ENCODE measurements at regions not wholly inside any gene's neighbourhood (a gene's known extent, or its start where the extent isn't known, plus 50 kb on each side); places are given as distances from the start of the nearest gene placed in this dataset.
"Not testable (repeated sequence)": the region's sequence is repeated elsewhere in the genome, so short reads cannot be mapped to it uniquely, and the experiment has no call there.

DNA sequence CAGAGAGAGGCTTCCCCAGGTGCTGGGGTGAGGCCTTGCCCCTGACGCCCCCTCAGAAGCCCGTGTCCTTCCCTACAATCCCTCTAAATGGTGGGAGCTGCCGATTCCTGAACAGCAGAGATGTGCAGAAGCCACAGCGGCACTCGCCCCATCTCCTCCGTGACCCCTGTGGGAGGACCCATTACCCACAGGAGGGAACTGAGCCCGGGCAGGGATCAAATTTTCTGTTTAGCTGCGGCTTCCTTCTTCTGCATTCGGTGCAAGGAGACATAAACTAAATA is 181.2 kb upstream of the RAB6C start:
- Mint-ChIP-seq H3K9me3 (ENCODE audit: low read depth) (no peaks in the 10 kb centered on the region), H3K27me3 (no peaks in the 10 kb centered on the region), H3K4me1 (ENCODE audit: low read depth) (no peaks in the 10 kb centered on the region), H3K27ac (no peak overlapping the region), H3K4me3 (no peak overlapping the region), H3K36me3 (no peaks in the 10 kb centered on the region)

DNA sequence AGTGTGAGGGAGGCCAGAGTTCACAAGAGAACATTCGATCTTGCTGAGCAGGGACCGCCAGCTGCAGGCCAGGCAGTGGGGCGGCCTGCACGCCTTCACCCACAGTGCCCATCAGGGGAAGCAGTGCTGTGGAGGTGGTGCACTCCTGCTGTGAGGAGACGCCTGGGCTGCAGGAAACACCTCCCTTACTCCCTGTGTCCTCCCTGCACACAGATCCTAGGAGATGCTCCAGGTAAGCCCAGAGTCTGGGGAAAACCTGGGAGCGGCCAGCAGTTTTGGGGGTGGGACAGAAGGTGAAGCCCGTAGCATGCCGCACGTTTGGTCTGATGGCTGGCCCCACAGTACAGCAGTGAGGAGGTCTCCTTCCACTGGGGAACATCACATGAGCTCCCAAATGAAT is 180.8 kb upstream of the RAB6C start:
- Mint-ChIP-seq H3K9me3 (ENCODE audit: low read depth) (no peaks in the 10 kb centered on the region), H3K27ac (no peak overlapping the region), H3K27me3 (no peaks in the 10 kb centered on the region), H3K4me3 (no peak overlapping the region), H3K36me3 (no peaks in the 10 kb centered on the region), H3K4me1 (ENCODE audit: low read depth) (no peaks in the 10 kb centered on the region)

DNA sequence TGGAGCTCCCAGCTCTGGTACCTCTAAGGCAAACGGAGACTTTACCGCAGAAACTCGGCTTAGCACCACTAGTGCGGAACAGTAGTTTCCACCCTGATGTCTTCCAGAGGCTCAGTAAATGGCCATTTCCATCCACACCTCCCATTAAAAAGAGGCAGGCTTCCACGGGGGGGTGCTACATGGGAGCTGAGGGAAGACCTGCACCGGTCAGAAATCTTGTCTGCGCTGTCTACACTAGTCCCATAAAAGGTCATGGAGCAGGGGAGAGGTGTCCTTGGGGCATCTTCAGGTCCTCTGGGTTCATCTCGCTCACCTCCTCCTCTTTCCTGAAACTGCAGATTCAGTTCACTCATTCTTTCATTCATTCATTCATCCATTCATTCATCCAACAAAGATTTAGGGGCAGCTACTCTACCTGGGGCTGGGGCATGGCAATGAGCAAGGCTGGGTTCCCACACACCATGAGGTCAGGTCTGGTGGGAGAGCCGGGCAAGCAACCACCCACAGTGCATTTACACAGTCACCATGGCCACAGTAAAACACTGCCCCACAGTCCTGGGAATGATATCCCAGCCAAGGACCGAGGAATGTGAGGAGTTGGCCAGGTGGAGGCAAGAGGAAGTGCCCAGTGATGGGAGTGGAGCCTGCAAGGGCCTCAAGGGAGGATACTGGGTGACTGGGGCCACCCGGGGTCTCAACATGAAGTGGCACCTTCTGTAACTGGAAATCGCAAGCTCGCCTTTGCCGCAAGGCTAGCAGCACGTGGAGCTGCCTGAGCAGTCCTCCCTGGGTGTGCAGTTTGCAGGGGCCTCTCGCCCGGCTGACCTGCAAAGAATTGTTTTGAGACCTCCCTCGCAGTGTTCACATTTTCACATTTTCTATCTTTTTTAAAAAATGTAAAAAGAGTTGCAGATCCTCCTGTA is 180.2 kb upstream of the RAB6C start:
- no peaks in the 10 kb centered on the region for H3K36me3 Mint-ChIP-seq
- no peak overlapping the region for H3K4me3 Mint-ChIP-seq
- H3K4me1 Mint-ChIP-seq (ENCODE audit: low read depth), result no peaks in the 10 kb centered on the region

DNA sequence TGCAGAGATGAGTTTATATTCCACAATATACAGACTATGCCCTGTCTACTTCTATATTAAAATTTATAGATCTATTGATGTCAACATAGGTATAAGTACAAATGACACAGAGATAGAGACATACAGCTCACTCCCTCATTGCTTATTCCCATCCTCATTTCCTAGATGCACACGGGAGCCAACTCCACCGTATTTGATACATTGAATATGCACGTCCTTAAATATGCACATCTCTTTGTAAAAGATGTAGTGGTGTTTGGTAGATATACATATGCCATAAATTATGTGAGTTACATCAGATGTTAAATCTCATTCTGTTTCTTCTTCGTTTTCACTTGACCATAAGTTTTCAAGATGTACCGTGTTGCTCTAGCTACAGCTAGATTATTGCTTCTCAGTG is 179.2 kb upstream of the RAB6C start:
- Mint-ChIP-seq H3K27ac (no peak overlapping the region), H3K4me1 (ENCODE audit: low read depth) (no peaks in the 10 kb centered on the region), H3K36me3 (no peaks in the 10 kb centered on the region), H3K9me3 (ENCODE audit: low read depth) (no peaks in the 10 kb centered on the region), H3K27me3 (no peaks in the 10 kb centered on the region), H3K4me3 (no peak overlapping the region)

More for the DNA sequence above, 180.2 kb upstream of the RAB6C start:
- no peak overlapping the region for H3K27ac Mint-ChIP-seq
- no peaks in the 10 kb centered on the region for H3K9me3 Mint-ChIP-seq (ENCODE audit: low read depth)
- H3K27me3 Mint-ChIP-seq, result no peaks in the 10 kb centered on the region

DNA sequence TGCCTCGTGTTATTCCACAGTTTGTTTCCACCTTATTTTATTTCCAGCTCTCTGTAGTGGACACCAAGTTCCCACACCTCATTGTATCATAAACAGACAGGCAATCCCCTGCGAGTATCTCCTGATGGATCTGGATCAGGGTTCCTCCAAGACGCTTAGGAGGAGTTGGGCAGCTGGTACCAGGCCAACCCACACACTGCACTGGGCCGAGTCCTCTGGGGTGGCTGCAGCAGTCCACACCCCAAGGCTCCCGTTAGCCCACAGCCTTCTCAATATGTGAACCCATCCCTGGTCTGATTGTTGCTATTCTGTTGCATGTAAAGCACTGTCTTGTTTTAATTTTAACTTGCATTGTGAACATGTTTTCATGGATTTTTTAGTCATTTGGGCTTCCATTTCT is 178.8 kb upstream of the RAB6C start:
- no peak overlapping the region for H3K27ac Mint-ChIP-seq
- H3K36me3 Mint-ChIP-seq, result no peaks in the 10 kb centered on the region
- H3K27me3 Mint-ChIP-seq, result no peaks in the 10 kb centered on the region
- no peaks in the 10 kb centered on the region for H3K9me3 Mint-ChIP-seq (ENCODE audit: low read depth)
- no peak overlapping the region for H3K4me3 Mint-ChIP-seq
- no peaks in the 10 kb centered on the region for H3K4me1 Mint-ChIP-seq (ENCODE audit: low read depth)

DNA sequence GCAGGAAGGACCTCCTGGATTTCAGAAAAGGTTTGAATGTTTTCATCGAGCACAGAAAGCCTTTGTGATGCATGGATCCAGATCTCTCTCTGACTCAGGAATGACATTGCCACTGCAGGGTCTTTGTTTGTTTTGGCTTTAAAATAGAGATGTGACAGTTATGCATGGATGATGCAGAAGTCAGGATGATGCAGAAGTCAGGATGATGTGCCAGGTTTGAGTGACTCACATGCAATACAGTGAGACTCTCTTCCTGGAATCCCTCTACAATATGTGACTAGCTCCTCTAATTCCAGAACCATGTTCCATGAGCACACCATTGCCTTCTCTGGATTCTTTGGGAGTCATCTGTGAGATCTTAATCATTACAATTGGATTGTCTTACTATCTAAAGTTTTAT is 177.9 kb upstream of the RAB6C start:
- Mint-ChIP-seq H3K9me3 (ENCODE audit: low read depth) (no peaks in the 10 kb centered on the region), H3K4me3 (no peak overlapping the region), H3K4me1 (ENCODE audit: low read depth) (no peaks in the 10 kb centered on the region), H3K27ac (no peak overlapping the region), H3K27me3 (no peaks in the 10 kb centered on the region), H3K36me3 (no peaks in the 10 kb centered on the region)

DNA sequence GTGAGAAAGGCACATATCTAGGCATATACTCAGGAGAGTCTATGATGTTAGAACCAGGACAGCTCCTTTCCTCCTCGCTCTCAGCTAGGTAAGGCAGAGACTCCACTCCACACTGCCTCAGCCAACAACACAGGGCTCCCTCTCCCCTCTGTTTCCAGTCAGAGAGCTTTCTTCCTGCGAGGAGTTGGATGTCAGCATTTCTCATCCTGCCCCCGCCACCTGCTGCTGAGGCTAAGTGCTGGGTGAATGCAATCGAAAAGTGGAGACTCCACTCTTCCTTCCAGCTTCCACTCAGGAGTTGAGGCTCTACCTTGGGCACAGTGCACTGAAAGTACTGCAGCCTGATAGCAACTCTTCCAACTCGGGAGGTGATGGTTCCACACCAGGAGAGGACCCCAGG is 177.2 kb upstream of the RAB6C start:
- H3K36me3 Mint-ChIP-seq, result no peaks in the 10 kb centered on the region
- no peaks in the 10 kb centered on the region for H3K27me3 Mint-ChIP-seq
- H3K9me3 Mint-ChIP-seq (ENCODE audit: low read depth), result no peaks in the 10 kb centered on the region
- H3K27ac Mint-ChIP-seq, result no peak overlapping the region
- no peak overlapping the region for H3K4me3 Mint-ChIP-seq
- no peaks in the 10 kb centered on the region for H3K4me1 Mint-ChIP-seq (ENCODE audit: low read depth)

DNA sequence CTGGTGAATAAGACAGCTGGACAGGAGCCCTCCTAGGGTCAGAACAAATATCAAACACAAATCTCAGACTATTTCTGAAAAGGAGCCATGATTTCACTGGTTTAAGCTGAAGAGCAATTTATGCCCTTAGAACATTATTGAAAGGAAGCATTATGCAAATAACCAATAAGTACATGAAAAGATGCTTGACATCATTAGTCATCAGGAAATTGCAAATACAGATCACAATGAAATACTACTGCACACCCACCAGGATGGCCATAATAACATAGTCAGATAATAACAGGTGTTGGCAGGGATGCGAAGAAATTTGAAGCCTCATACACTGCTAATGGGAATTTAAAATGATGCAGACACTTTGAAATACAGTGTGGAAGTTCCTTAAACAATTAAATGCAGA is 176.4 kb upstream of the RAB6C start:
- H3K27me3 Mint-ChIP-seq, result no peaks in the 10 kb centered on the region

DNA sequence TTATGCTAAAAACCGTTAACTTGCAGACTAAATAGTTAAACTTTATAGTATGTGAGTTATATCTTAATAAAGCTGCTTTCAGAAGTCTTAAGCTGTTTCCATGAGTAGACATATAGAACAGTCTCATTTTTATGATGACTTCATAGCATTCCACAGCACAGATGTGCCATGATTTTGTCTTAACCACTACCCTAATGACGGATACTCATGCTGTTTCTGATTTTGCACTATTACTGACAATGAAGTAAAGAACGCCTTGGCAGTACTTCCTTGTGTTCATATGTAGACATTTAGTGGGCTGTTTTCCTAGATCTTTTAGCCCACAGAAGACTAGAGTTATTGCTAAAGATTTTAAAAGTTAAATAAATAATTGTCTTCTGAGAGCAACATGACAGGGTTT is 175.6 kb upstream of the RAB6C start:
- Mint-ChIP-seq H3K36me3 (no peaks in the 10 kb centered on the region), H3K27me3 (no peaks in the 10 kb centered on the region), H3K4me3 (no peak overlapping the region), H3K4me1 (ENCODE audit: low read depth) (no peaks in the 10 kb centered on the region), H3K9me3 (ENCODE audit: low read depth) (no peaks in the 10 kb centered on the region), H3K27ac (no peak overlapping the region)

More for the DNA sequence above, 176.4 kb upstream of the RAB6C start:
- no peaks in the 10 kb centered on the region for H3K9me3 Mint-ChIP-seq (ENCODE audit: low read depth)
- no peak overlapping the region for H3K27ac Mint-ChIP-seq
- no peaks in the 10 kb centered on the region for H3K36me3 Mint-ChIP-seq
- H3K4me1 Mint-ChIP-seq (ENCODE audit: low read depth), result no peaks in the 10 kb centered on the region
- H3K4me3 Mint-ChIP-seq, result no peak overlapping the region

DNA sequence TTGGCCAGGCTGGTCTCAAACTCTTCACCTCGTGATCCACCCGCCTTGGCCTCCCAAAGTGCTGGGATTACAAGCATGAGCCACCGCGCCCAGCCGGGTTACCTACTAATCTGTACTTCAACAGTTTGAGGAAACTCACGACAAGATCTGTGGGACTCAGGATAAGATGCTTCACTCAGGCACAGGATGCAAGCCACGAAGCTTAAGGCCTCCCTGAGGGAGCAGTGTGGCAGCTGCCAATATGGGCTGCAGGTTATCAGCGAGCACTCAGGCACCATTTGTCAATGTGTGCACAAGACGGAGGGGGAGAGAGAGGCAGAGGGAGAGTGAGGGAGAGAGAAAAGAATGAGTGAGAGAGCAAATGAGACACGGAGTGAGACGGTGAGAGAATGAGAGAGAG is 173.6 kb upstream of the RAB6C start:
- H3K4me1 Mint-ChIP-seq (ENCODE audit: low read depth), result no peaks in the 10 kb centered on the region
- peaks cover 3% of the 10 kb centered on the region for H3K27me3 Mint-ChIP-seq
- H3K4me3 Mint-ChIP-seq, result no peak overlapping the region
- no peak overlapping the region for H3K27ac Mint-ChIP-seq
- H3K9me3 Mint-ChIP-seq (ENCODE audit: low read depth), result no peaks in the 10 kb centered on the region
- no peaks in the 10 kb centered on the region for H3K36me3 Mint-ChIP-seq

DNA sequence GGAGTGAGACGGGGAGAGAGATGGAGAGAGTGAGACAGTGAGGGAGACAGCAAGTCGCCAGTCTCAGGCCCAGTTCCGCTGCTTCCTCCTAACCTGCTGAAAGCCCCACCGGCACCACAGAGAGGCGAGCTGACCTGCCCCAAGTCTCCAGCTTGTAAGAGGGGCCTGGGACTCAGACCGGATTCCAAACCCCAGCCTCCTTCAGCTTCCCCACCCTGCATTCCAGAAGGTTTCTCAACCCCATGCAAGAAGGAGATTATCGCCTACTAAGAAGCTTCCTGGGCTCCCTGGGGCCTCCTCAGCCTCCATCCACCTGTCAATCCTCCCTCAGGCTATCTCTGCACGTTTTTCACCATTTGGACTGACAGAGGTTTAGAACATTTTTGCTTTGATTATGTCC is 173.1 kb upstream of the RAB6C start:
- Mint-ChIP-seq H3K9me3 (ENCODE audit: low read depth) (no peaks in the 10 kb centered on the region), H3K27ac (no peak overlapping the region), H3K36me3 (no peaks in the 10 kb centered on the region), H3K4me1 (ENCODE audit: low read depth) (no peaks in the 10 kb centered on the region), H3K27me3 (peaks cover 4% of the 10 kb centered on the region), H3K4me3 (no peak overlapping the region)

DNA sequence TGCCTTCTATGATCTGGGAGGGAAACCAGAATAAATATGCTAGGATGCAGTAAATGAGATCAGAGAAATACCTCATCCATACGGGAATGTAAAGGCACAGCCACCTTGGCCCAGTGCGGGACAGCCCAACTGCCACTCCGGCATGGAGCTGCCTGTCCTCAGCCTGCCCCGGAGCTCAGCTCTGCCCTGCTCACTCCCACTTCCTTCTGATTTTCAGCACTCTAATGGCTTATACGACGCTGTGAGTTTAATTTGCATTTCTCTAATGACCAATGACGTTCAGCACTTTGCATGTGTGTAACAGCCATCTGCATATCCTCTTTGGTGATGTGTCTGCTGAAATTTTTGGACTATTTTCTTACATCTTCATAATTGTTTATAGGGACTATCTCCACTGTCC is 172.5 kb upstream of the RAB6C start:
- Mint-ChIP-seq H3K4me1 (ENCODE audit: low read depth) (no peaks in the 10 kb centered on the region), H3K4me3 (no peak overlapping the region), H3K27me3 (peaks cover 4% of the 10 kb centered on the region), H3K27ac (no peak overlapping the region), H3K9me3 (ENCODE audit: low read depth) (no peaks in the 10 kb centered on the region), H3K36me3 (no peaks in the 10 kb centered on the region)

DNA sequence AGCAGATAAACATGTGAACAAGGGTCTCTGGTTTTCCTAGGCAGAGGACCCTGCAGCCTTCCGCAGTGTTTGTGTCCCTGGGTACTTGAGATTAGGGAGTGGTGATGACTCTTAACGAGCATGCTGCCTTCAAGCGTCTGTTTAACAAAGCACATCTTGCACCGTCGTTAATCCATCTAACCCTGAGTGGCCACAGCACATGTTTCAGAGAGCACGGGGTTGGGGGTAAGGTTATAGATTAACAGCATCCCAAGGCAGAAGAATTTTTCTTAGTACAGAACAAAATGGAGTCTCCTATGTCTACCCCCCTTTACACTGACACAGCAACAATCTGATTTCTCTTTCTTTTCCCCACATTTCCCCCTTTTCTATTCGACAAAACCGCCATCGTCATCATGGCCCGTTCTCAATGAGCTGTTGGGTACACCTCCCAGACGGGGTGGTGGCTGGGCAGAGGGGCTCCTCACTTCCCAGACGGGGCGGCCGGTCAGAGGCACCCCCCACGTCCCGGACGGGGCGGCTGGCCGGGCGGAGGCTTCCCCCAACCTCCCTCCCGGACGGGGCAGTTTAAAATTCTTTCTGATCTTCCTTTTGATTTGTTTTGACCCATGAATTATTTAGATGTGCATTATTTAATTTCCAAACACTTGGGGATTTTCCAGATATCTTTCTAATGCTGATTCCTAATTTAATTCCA is 171.7 kb upstream of the RAB6C start:
- not testable (repeated sequence) for H3K9me3 Mint-ChIP-seq (ENCODE audit: low read depth); H3K4me3 Mint-ChIP-seq; H3K27me3 Mint-ChIP-seq; H3K4me1 Mint-ChIP-seq (ENCODE audit: low read depth); H3K36me3 Mint-ChIP-seq; H3K27ac Mint-ChIP-seq

DNA sequence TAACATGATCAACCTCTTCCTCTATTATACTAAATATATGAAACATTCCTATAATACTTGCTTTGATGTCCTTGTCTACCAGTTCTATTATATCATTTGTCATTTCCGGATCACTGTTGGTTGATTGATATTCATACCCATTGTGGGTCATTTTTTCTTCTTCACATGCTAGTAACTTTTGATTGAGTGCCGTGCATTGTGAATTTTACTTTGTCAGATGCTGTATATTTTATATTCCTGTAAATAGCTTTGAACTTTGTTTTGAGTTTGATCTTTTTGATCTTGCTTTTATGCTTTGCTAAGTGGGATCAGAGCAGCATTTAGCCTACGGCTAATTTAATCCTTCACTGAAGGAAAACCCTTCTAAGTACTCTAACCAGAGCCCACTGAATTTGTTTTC is 168.9 kb upstream of the RAB6C start:
- no peak overlapping the region for H3K4me3 Mint-ChIP-seq
- H3K27ac Mint-ChIP-seq, result no peak overlapping the region
- peaks cover 7% of the 10 kb centered on the region for H3K27me3 Mint-ChIP-seq
- peaks cover 10% of the 10 kb centered on the region for H3K9me3 Mint-ChIP-seq (ENCODE audit: low read depth)
- peaks cover 6% of the 10 kb centered on the region for H3K4me1 Mint-ChIP-seq (ENCODE audit: low read depth)
- H3K36me3 Mint-ChIP-seq, result peaks cover 8% of the 10 kb centered on the region

DNA sequence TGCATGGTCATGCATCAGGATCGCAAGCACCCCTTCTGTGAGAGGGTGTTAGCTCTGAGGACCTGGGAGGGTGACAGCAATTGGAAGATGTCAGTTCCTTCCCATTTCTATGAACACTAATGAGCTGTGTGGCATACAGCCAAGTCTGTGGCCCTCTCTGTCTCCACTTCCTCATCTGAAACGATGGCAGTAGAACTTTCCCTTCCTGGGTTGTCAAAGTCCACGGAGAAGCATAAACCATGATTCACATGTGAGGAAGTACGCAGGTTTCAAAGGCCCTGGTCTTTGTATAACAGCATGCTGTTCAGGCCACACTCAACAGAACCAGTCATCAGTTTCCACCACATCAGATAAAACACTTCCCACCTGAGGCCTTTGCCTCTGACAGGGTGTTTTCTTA is 167.4 kb upstream of the RAB6C start:
- Mint-ChIP-seq H3K9me3 (ENCODE audit: low read depth) (peaks cover 14% of the 10 kb centered on the region), H3K36me3 (peaks cover 11% of the 10 kb centered on the region), H3K27me3 (peaks cover 9% of the 10 kb centered on the region), H3K27ac (no peak overlapping the region), H3K4me3 (no peak overlapping the region), H3K4me1 (ENCODE audit: low read depth) (peaks cover 6% of the 10 kb centered on the region)

DNA sequence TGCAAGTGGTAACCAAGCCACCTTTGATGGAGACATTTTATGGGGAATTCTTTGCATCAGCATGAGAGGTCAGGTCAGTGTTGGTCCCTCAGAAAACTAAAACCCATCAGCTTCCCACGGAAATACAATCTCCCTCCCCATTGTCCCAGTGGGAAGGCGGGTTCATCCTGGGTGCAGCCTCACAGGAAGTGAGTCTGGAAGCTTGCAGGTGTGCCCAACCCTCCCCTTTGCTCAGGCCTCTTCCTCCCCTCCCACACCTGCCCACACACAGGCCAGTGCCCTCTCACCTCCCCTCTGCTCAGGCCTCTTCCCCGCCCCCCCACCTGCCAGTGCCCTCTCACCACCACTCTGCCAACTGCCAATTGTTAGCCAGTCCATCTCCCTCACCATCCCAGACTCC is 166.8 kb upstream of the RAB6C start:
- Mint-ChIP-seq H3K27ac (no peak overlapping the region), H3K9me3 (ENCODE audit: low read depth) (peaks cover 14% of the 10 kb centered on the region), H3K4me1 (ENCODE audit: low read depth) (peaks cover 6% of the 10 kb centered on the region), H3K36me3 (peaks cover 11% of the 10 kb centered on the region), H3K27me3 (peaks cover 9% of the 10 kb centered on the region), H3K4me3 (no peak overlapping the region)
